Smooth muscle cell (in vitro differentiated cells): ENCODE measurements at regions not wholly inside any gene's neighbourhood (a gene's known extent, or its start where the extent isn't known, plus 50 kb on each side); places are given as distances from the start of the nearest gene placed in this dataset.
A peak's percentile ranks its signal among the peaks of the same experiment; 100 is the strongest.

Experiments used
- DNase-seq: peaks from one replicate; lab custom pipeline; 2025; ENCODE audit not compliant: unreplicated experiment; lab: John Stamatoyannopoulos, UW
- H2AFZ ChIP-seq: fragments of 200-600 bp; sonication (generic); 2 replicates; pipeline ENCODE4 v1.6.0; 2016; ENCODE audit warnings: antibody characterized with exemption, low read depth, mild to moderate bottlenecking
- H3F3A ChIP-seq: fragments of 200-600 bp; sonication (generic); 2 replicates; pipeline ENCODE4 v1.6.0; 2017; ENCODE audit warnings: antibody characterized with exemption, low read depth
- H3K27ac ChIP-seq: fragments of 200-600 bp; sonication (generic); 2 replicates; pipeline ENCODE4 v1.5.1; 2016; ENCODE audit warnings: low read depth, mild to moderate bottlenecking
- H3K27me3 ChIP-seq: fragments of 200-600 bp; sonication (generic); 2 replicates; pipeline ENCODE4 v1.6.1; 2016; ENCODE audit warnings: low read depth, mild to moderate bottlenecking
- H3K36me3 ChIP-seq: fragments of 200-600 bp; sonication (generic); 2 replicates; pipeline ENCODE4 v1.5.1; 2016; ENCODE audit warnings: low read depth
- H3K4me1 ChIP-seq: fragments of 200-600 bp; sonication (generic); 2 replicates; pipeline ENCODE4 v1.5.1; 2016; ENCODE audit warnings: low read depth
- H3K4me2 ChIP-seq: fragments of 200-600 bp; sonication (generic); 2 replicates; pipeline ENCODE4 v1.6.0; 2016; ENCODE audit warnings: mild to moderate bottlenecking
- H3K4me3 ChIP-seq: fragments of 200-600 bp; sonication (generic); 2 replicates; pipeline ENCODE4 v1.5.1; 2016; ENCODE audit warnings: mild to moderate bottlenecking
- H3K79me2 ChIP-seq: fragments of 200-600 bp; sonication (generic); 2 replicates; pipeline ENCODE4 v1.6.0; 2016; ENCODE audit warnings: low read depth, mild to moderate bottlenecking
- H3K9ac ChIP-seq: fragments of 200-600 bp; sonication (generic); 2 replicates; pipeline ENCODE4 v1.6.0; 2016; ENCODE audit warnings: low read depth
- H3K9me3 ChIP-seq: fragments of 200-600 bp; sonication (generic); replicated peaks from 2 replicates; pipeline ENCODE4 v1.5.1; 2016; ENCODE audit warnings: low read depth
- H4K20me1 ChIP-seq: fragments of 200-600 bp; sonication (generic); 2 replicates; pipeline ENCODE4 v1.6.0; 2016; ENCODE audit warnings: low read depth
- WGBS: methylation state at CpG from one replicate; pipeline ENCODE4 v1.1.7; 2016; ENCODE audit warnings: low lambda C conversion rate; 5-methylcytosine and 5-hydroxymethylcytosine counted together
- TF ChIP-seq, protein P1 (sequence below): fragments of 200-600 bp; sonication (generic); IDR thresholded peaks from 2 replicates; pipeline ENCODE4 v1.5.1; 2017; ENCODE audit warnings: borderline replicate concordance, mild to moderate bottlenecking, antibody characterized with exemption; ENCODE audit not compliant: insufficient read depth, poor library complexity, severe bottlenecking

DNA sequence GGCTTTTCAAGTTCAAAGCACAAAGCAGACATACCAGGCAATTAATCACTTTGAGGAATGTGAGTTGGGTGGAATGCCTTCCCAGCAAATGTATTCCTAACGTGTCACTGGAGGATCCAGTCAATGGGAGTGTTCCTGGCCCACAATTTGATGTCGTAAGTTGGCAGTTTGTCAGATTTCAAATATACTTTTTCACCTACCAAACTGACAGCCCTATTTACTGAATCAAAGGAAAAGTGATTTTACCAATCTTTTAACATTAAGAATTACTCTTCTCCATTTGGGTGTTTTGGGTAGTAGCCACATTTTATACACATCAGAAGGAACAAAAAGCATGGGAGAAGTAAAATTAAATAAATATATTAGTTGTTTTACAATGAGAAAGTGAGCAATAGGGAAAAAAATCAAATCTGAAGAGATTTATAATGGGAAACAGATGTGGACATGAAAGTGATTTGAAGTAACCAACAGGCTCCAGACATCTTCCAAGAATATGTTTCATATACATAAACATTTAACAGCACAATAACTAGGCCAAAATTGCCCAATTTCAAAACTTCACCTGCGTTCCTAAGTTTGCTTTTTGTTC, 222.9 kb downstream of the MTERF1 start:
- H3K9me3 ChIP-seq: no peaks in the 10 kb centered on the region
- TF ChIP-seq, protein P1, sequence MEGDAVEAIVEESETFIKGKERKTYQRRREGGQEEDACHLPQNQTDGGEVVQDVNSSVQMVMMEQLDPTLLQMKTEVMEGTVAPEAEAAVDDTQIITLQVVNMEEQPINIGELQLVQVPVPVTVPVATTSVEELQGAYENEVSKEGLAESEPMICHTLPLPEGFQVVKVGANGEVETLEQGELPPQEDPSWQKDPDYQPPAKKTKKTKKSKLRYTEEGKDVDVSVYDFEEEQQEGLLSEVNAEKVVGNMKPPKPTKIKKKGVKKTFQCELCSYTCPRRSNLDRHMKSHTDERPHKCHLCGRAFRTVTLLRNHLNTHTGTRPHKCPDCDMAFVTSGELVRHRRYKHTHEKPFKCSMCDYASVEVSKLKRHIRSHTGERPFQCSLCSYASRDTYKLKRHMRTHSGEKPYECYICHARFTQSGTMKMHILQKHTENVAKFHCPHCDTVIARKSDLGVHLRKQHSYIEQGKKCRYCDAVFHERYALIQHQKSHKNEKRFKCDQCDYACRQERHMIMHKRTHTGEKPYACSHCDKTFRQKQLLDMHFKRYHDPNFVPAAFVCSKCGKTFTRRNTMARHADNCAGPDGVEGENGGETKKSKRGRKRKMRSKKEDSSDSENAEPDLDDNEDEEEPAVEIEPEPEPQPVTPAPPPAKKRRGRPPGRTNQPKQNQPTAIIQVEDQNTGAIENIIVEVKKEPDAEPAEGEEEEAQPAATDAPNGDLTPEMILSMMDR: no peak
- no peak overlapping the region for H2AFZ ChIP-seq
- WGBS: 33% methylated on average over 3 of the region's 3 CpGs
- H3K36me3 ChIP-seq: no peaks in the 10 kb centered on the region
- no peaks in the 10 kb centered on the region for H3K27me3 ChIP-seq
- H3F3A ChIP-seq: peaks cover 6% of the 10 kb centered on the region
- no peak overlapping the region for H3K4me3 ChIP-seq
- peaks cover 9% of the 10 kb centered on the region for H3K4me1 ChIP-seq
- no peak overlapping the region for H3K9ac ChIP-seq
- no peak for DNase-seq
- peak overlapping the region; percentile 10 for H3K4me2 ChIP-seq
- no peaks in the 10 kb centered on the region for H4K20me1 ChIP-seq
- no peaks in the 10 kb centered on the region for H3K79me2 ChIP-seq
- peak overlapping the region; percentile 43 for H3K27ac ChIP-seq

GRCh38 chr7:91659096-91659495, 221.4 kb downstream of the MTERF1 start:
- no peak overlapping the region for H2AFZ ChIP-seq
- H3K4me2 ChIP-seq: no peak overlapping the region
- H3K9ac ChIP-seq: no peak overlapping the region
- H3K27ac ChIP-seq: no peak overlapping the region
- no peak for DNase-seq
- TF ChIP-seq, protein P1: no peak
- H3K27me3 ChIP-seq: no peaks in the 10 kb centered on the region
- no peak overlapping the region for H3K4me3 ChIP-seq
- H3F3A ChIP-seq: peaks cover 6% of the 10 kb centered on the region
- 83% methylated on average over 5 of the region's 5 CpGs for WGBS
- no peaks in the 10 kb centered on the region for H3K79me2 ChIP-seq
- peaks cover 9% of the 10 kb centered on the region for H3K4me1 ChIP-seq
- H3K9me3 ChIP-seq: no peaks in the 10 kb centered on the region
- H3K36me3 ChIP-seq: no peaks in the 10 kb centered on the region
- no peaks in the 10 kb centered on the region for H4K20me1 ChIP-seq

DNA sequence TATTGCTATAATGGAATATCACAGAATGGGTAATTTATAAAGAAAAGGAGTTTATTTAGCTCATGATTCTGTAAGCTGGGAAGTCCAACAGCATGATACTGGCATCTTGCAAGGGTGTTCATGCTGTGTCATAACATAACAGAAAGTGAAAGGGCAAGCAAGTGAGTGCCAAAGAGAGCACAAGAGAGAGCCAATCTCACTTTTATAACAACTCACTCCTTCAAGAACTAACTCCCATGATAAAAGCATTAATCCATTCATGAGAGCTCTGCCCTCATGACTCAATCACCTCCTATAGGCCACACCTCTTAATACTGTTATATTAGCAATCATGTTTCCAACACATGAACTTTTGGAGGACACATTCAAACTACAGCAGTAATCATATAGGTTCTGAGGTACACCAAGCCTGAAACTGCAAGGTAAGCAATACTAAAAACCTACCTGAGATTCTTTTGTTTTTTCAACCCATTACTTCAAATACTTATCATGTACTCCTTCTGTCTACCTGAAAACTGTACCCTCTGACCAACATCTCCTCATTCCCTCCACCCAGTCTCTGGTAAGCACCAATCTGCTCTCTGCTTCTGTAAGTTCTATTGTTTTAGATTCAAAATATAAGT, 219.7 kb downstream of the MTERF1 start:
- no peak for DNase-seq
- Histone ChIP-seq H3K79me2 (no peaks in the 10 kb centered on the region), H3K27ac (no peak overlapping the region), H2AFZ (no peak overlapping the region), H3K9ac (no peak overlapping the region), H4K20me1 (no peaks in the 10 kb centered on the region), H3K4me2 (no peak overlapping the region), H3K4me3 (no peak overlapping the region), H3K4me1 (peaks cover 9% of the 10 kb centered on the region), H3K36me3 (no peaks in the 10 kb centered on the region), H3F3A (peaks cover 6% of the 10 kb centered on the region), H3K27me3 (peaks cover 9% of the 10 kb centered on the region), H3K9me3 (no peaks in the 10 kb centered on the region)
- TF ChIP-seq, protein P1: no peak

DNA sequence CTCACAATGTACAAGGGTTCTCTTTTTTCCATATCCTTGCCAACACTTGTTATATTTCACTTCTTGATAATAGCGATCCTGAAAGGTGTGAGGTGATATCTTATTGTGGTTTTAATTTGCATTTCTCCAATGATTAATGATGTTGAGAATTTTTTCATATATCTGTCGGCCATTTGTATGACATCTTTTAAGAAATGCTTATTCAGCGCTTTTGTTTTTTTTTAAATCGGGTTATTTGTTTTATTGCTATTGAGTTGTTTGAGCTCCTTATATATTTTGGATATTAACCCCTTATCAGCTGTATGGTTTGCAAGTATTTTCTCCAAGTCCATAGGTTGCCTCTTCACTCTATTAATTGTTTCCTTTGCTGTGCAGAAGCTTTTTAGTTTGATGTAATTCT, 218.8 kb downstream of the MTERF1 start:
- Histone ChIP-seq H3K27me3 (peaks cover 9% of the 10 kb centered on the region), H3K9ac (no peak overlapping the region), H3K4me3 (no peak overlapping the region), H3F3A (peaks cover 6% of the 10 kb centered on the region), H3K4me1 (peaks cover 9% of the 10 kb centered on the region), H3K27ac (no peak overlapping the region), H3K9me3 (no peaks in the 10 kb centered on the region), H2AFZ (no peak overlapping the region), H3K4me2 (no peak overlapping the region), H3K79me2 (no peaks in the 10 kb centered on the region), H3K36me3 (no peaks in the 10 kb centered on the region), H4K20me1 (no peaks in the 10 kb centered on the region)
- WGBS: 93% methylated on average over 4 of the region's 4 CpGs
- DNase-seq: no peak
- TF ChIP-seq, protein P1: no peak
